IMR-90 (cell line): ENCODE measurements at regions not wholly inside any gene's neighbourhood (a gene's known extent, or its start where the extent isn't known, plus 50 kb on each side); places are given as distances from the start of the nearest gene placed in this dataset.

ENCODE experiments used
- ATAC-seq: fragments of 200-7000 bp; cut with Tn5 transposase; 2 replicates; pipeline ENCODE4 v1.9.1; 2020; ENCODE audit warnings: low read depth, mild to moderate bottlenecking, moderate library complexity
- BruUV-seq: library from RNA; stranded (reverse); fragments of 400-500 nt; replicated peaks from 2 replicates; lab custom pipeline; 2021; lab: Mats Ljungman, UMichigan
- CTCF ChIA-PET: fragments of 300-600 bp; formaldehyde crosslinking; extraction: SDS; loops from one replicate; lab custom pipeline; 2021; ENCODE audit warnings: antibody characterized with exemption; lab: Yijun Ruan, JAX
- POLR2A ChIA-PET: fragments of 300-600 bp; sonication (Branson Sonifier 250); formaldehyde crosslinking; loops from one replicate; lab custom pipeline; 2022; ENCODE audit warnings: antibody characterized with exemption; ENCODE audit not compliant: unreplicated experiment; lab: Charles Lee
- DNase-seq: peaks from one replicate; pipeline ENCODE4 v3.0.0; 2013
- H2AFZ ChIP-seq: replicated peaks from 2 replicates; pipeline ENCODE3; 2013; ENCODE audit warnings: low read length, mild to moderate bottlenecking; ENCODE audit not compliant: poor library complexity
- H2AK5ac ChIP-seq: 2 replicates; pipeline ENCODE4 v1.6.1; 2013; ENCODE audit warnings: low read depth, low read length, inconsistent platforms
- H2AK9ac ChIP-seq: replicated peaks from 2 replicates; pipeline ENCODE3; 2013; ENCODE audit warnings: mild to moderate bottlenecking, low read depth, low read length, moderate library complexity; ENCODE audit not compliant: poor library complexity
- H2BK120ac ChIP-seq: 2 replicates; pipeline ENCODE4 v1.6.1; 2013; ENCODE audit warnings: low read depth, low read length, inconsistent platforms
- H2BK15ac ChIP-seq: 3 replicates; pipeline ENCODE4 v1.6.1; 2013; ENCODE audit warnings: low read depth, low read length, inconsistent platforms
- H2BK20ac ChIP-seq: 2 replicates; pipeline ENCODE4 v1.6.1; 2013; ENCODE audit warnings: low read depth, mild to moderate bottlenecking, inconsistent platforms, low read length, moderate library complexity
- H2BK5ac ChIP-seq: 2 replicates; pipeline ENCODE4 v1.6.1; 2013; ENCODE audit warnings: mild to moderate bottlenecking, low read depth, low read length, inconsistent platforms; ENCODE audit not compliant: poor library complexity, severe bottlenecking
- H3K14ac ChIP-seq: replicated peaks from 2 replicates; pipeline ENCODE4 v1.6.1; 2013; ENCODE audit warnings: low read depth, low read length, inconsistent platforms
- H3K18ac ChIP-seq: 2 replicates; pipeline ENCODE4 v1.6.1; 2013; ENCODE audit warnings: low read depth, low read length, control low read depth
- H3K23ac ChIP-seq: 2 replicates; pipeline ENCODE4 v1.6.1; 2013; ENCODE audit warnings: low read depth, low read length, inconsistent platforms
- H3K27ac ChIP-seq: 2 replicates; pipeline ENCODE4 v1.5.1; 2013; ENCODE audit warnings: mild to moderate bottlenecking, control low read depth, low read length; ENCODE audit not compliant: insufficient read depth
- H3K27me3 ChIP-seq: 2 replicates; pipeline ENCODE4 v1.6.1; 2013; ENCODE audit warnings: low read length; ENCODE audit not compliant: control insufficient read depth, insufficient read depth
- H3K36me3 ChIP-seq: 2 replicates; pipeline ENCODE4 v1.6.1; 2013; ENCODE audit warnings: low read length, mixed read lengths; ENCODE audit not compliant: control insufficient read depth, insufficient read depth
- H3K4ac ChIP-seq: 2 replicates; pipeline ENCODE4 v1.6.1; 2013; ENCODE audit warnings: low read depth, low read length, inconsistent platforms
- H3K4me1 ChIP-seq: 2 replicates; pipeline ENCODE4 v1.6.1; 2013; ENCODE audit warnings: low read length, mixed read lengths; ENCODE audit not compliant: control insufficient read depth, insufficient read depth
- H3K4me2 ChIP-seq: 2 replicates; pipeline ENCODE4 v1.6.1; 2013; ENCODE audit warnings: low read depth, mild to moderate bottlenecking, control low read depth, low read length, moderate library complexity
- H3K4me3 ChIP-seq: 2 replicates; pipeline ENCODE4 v1.5.1; 2013; ENCODE audit warnings: low read depth, mild to moderate bottlenecking, control low read depth, low read length, moderate library complexity; ENCODE audit not compliant: insufficient read depth
- H3K56ac ChIP-seq: 2 replicates; pipeline ENCODE4 v1.6.1; 2013; ENCODE audit warnings: low read length, inconsistent platforms; ENCODE audit not compliant: insufficient read depth; ENCODE audit errors: extremely low read depth
- H3K79me1 ChIP-seq, 2 experiments: 2 replicates each; pipeline ENCODE4 v1.6.1; 2013; ENCODE audit warnings: low read length in 2 of 2, inconsistent platforms in 1 of 2, low read depth in 1 of 2
- H3K9ac ChIP-seq: 2 replicates; pipeline ENCODE4 v1.6.1; 2013; ENCODE audit warnings: low read depth, low read length, control low read depth
- H3K9me1 ChIP-seq: 2 replicates; pipeline ENCODE4 v1.6.1; 2013; ENCODE audit warnings: low read length, inconsistent platforms; ENCODE audit not compliant: insufficient read depth
- H3K9me3 ChIP-seq: 2 replicates; pipeline ENCODE4 v1.6.1; 2013; ENCODE audit warnings: low read length; ENCODE audit not compliant: control insufficient read depth, insufficient read depth
- H4K20me1 ChIP-seq: 2 replicates; pipeline ENCODE4 v1.6.1; 2013; ENCODE audit warnings: low read length, inconsistent platforms; ENCODE audit not compliant: insufficient read depth
- H4K5ac ChIP-seq: 2 replicates; pipeline ENCODE4 v1.6.1; 2013; ENCODE audit warnings: mild to moderate bottlenecking, low read depth, low read length, control low read depth
- H4K8ac ChIP-seq, 2 experiments: 2 replicates each; pipeline ENCODE4 v1.6.1; 2013; ENCODE audit warnings: low read depth in 2 of 2, low read length in 2 of 2, control low read depth in 1 of 2, inconsistent platforms in 1 of 2
- H4K91ac ChIP-seq: 2 replicates; pipeline ENCODE4 v1.6.1; 2013; ENCODE audit warnings: low read depth, low read length, inconsistent platforms; ENCODE audit not compliant: insufficient read depth
- BHLHE40 ChIP-seq: fragments of 150-350 bp; IDR thresholded peaks from 2 replicates; pipeline ENCODE4 v1.6.1; 2016; ENCODE audit warnings: mild to moderate bottlenecking, low read depth, low read length
- CEBPB ChIP-seq: IDR thresholded peaks from 2 replicates; pipeline ENCODE4 v1.6.1; 2012; ENCODE audit warnings: low read depth, low read length, improper control_type of control experiment
- CHD1 ChIP-seq: IDR thresholded peaks from 2 replicates; pipeline ENCODE4 v1.6.1; 2012; ENCODE audit warnings: low read depth, low read length, improper control_type of control experiment
- CTCF ChIP-seq: conservative IDR thresholded peaks from 2 replicates; pipeline ENCODE4 v1.5.1; 2012; ENCODE audit warnings: mild to moderate bottlenecking, low read depth, low read length, improper control_type of control experiment
- FOS ChIP-seq: fragments of 150-350 bp; IDR thresholded peaks from 2 replicates; pipeline ENCODE4 v1.6.1; 2016; ENCODE audit warnings: low read depth, low read length
- MAFK ChIP-seq: IDR thresholded peaks from 2 replicates; pipeline ENCODE4 v1.6.1; 2012; ENCODE audit warnings: low read depth, low read length, improper control_type of control experiment
- MAZ ChIP-seq: IDR thresholded peaks from 2 replicates; pipeline ENCODE4 v1.6.1; 2012; ENCODE audit warnings: low read depth, mild to moderate bottlenecking, low read length, improper control_type of control experiment, moderate library complexity, borderline replicate concordance
- MXI1 ChIP-seq: IDR thresholded peaks from 2 replicates; pipeline ENCODE4 v1.6.1; 2012; ENCODE audit warnings: low read depth, mild to moderate bottlenecking, low read length, moderate library complexity, borderline replicate concordance
- NFE2L2 ChIP-seq: fragments of 150-350 bp; IDR thresholded peaks from 2 replicates; pipeline ENCODE4 v1.6.1; 2016; ENCODE audit warnings: low read depth, mild to moderate bottlenecking, low read length
- POLR2A ChIP-seq: IDR thresholded peaks from 2 replicates; pipeline ENCODE4 v1.6.1; 2012; ENCODE audit warnings: mild to moderate bottlenecking, low read depth, low read length
- RAD21 ChIP-seq: IDR thresholded peaks from 2 replicates; pipeline ENCODE4 v1.6.1; 2012; ENCODE audit warnings: low read length, improper control_type of control experiment
- RCOR1 ChIP-seq: IDR thresholded peaks from 2 replicates; pipeline ENCODE4 v1.6.1; 2012; ENCODE audit warnings: mild to moderate bottlenecking, low read length, improper control_type of control experiment; ENCODE audit not compliant: insufficient replicate concordance
- RFX5 ChIP-seq: IDR thresholded peaks from 2 replicates; pipeline ENCODE4 v1.8.0; 2012; ENCODE audit warnings: low read depth, mild to moderate bottlenecking, low read length, moderate library complexity
- SMC3 ChIP-seq: fragments of 150-350 bp; IDR thresholded peaks from 2 replicates; pipeline ENCODE4 v1.6.1; 2016; ENCODE audit warnings: low read depth, mild to moderate bottlenecking, antibody characterized with exemption, low read length, moderate library complexity
- USF2 ChIP-seq: fragments of 150-350 bp; IDR thresholded peaks from 2 replicates; pipeline ENCODE4 v1.6.1; 2017; ENCODE audit warnings: mild to moderate bottlenecking, antibody characterized with exemption, low read length, low read depth
- WGBS, 2 experiments: methylation state at CpG; one replicate each; pipeline versions ENCODE4 v1.1.5 to v1.1.7; 2013; ENCODE audit warnings: missing lambda C conversion rate in 2 of 2; ENCODE audit not compliant: insufficient read length in 1 of 2; ENCODE audit errors: extremely low coverage in 2 of 2; 5-methylcytosine and 5-hydroxymethylcytosine counted together
- dilution Hi-C: fragments of 300-500 bp; cut with HindIII; formaldehyde crosslinking; loops from one replicate; pipeline ENCODE4 v1.14.3; 2018; ENCODE audit warnings: low sequenced_read_pairs; ENCODE audit not compliant: unreplicated experiment
- in situ Hi-C: fragments of 300-500 bp; cut with MboI; formaldehyde crosslinking; loops from 3 replicates; pipeline ENCODE4 v1.14.3; 2019; ENCODE audit warnings: low sequenced_read_pairs, inconsistent platforms, mixed read lengths
- intact Hi-C: fragments of 100-400 bp; cut with micrococcal nuclease; formaldehyde crosslinking; loops from 2 replicates; pipeline ENCODE4 v1.10.0; 2022
- TF ChIP-seq, protein P1 (sequence below): fragments of 150-350 bp; IDR thresholded peaks from 2 replicates; pipeline ENCODE4 v1.6.1; 2016; ENCODE audit warnings: low read depth, mild to moderate bottlenecking, low read length, moderate library complexity, borderline replicate concordance

- no peak for ATAC-seq
- Histone ChIP-seq H3K14ac (no peak overlapping the region), H3K9me3 (no peaks in the 10 kb centered on the region), H2AFZ (no peak overlapping the region), H3K56ac (no peak overlapping the region), H3K4me2 (no peak overlapping the region), H4K91ac (no peak overlapping the region), H2BK20ac (no peak overlapping the region), H3K18ac (no peak overlapping the region), H2BK120ac (no peak overlapping the region), H3K9me1 (no peaks in the 10 kb centered on the region), H2AK9ac (no peak overlapping the region), H4K20me1 (no peaks in the 10 kb centered on the region), H3K9ac (no peak overlapping the region), H3K4ac (no peak overlapping the region), H4K5ac (no peak overlapping the region), H3K4me3 (no peak overlapping the region), H3K23ac (no peak overlapping the region), H3K79me1 (no peaks in the 10 kb centered on the region), H3K27me3 (no peaks in the 10 kb centered on the region), H4K8ac (no peak overlapping the region), H3K4me1 (peaks cover 2% of the 10 kb centered on the region; the same call in 1 of the 2 replicates), H2BK15ac (no peak overlapping the region), H3K36me3 (no peaks in the 10 kb centered on the region), H2AK5ac (no peak overlapping the region), H2BK5ac (no peak overlapping the region), H3K27ac (no peak overlapping the region)
- peak; percentile 57 for DNase-seq
- no TSS peak for BruUV-seq
- intact Hi-C loops (no loop called here), in situ Hi-C loops (no loop called here), dilution Hi-C loops (no loop called here)
- no CpG with 5 or more reads among the region's 3 CpGs for WGBS, 2 experiments
- ChIA-PET CTCF (no interaction called here), POLR2A (no interaction called here)
- TF ChIP-seq USF2 (no peak), NFE2L2 (no peak), RAD21 (no peak), CEBPB (no peak), POLR2A (no peak), SMC3 (no peak), BHLHE40 (no peak), RFX5 (no peak), MAZ (no peak), RCOR1 (no peak), MXI1 (no peak), CTCF (no peak), CHD1 (no peak), FOS (no peak), MAFK (no peak)
- TF ChIP-seq, protein P1, sequence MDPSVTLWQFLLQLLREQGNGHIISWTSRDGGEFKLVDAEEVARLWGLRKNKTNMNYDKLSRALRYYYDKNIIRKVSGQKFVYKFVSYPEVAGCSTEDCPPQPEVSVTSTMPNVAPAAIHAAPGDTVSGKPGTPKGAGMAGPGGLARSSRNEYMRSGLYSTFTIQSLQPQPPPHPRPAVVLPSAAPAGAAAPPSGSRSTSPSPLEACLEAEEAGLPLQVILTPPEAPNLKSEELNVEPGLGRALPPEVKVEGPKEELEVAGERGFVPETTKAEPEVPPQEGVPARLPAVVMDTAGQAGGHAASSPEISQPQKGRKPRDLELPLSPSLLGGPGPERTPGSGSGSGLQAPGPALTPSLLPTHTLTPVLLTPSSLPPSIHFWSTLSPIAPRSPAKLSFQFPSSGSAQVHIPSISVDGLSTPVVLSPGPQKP = no peak
Observed at GRCh38 chr4:43394976-43395375, 502.5 kb downstream of the GRXCR1 start.
